Neural progenitor cell (in vitro differentiated cells): ENCODE measurements at regions not wholly inside any gene's neighbourhood (a gene's known extent, or its start where the extent isn't known, plus 50 kb on each side); places are given as distances from the start of the nearest gene placed in this dataset.

Experiments
- CTCF ChIP-seq: fragments of 200-600 bp; sonication (generic); IDR thresholded peaks from 2 replicates; pipeline ENCODE4 v1.5.1; 2017; ENCODE audit warnings: antibody characterized with exemption, mild to moderate bottlenecking
- EZH2 ChIP-seq: fragments of 200-600 bp; sonication (generic); IDR thresholded peaks from 2 replicates; pipeline ENCODE4 v1.6.1; 2017; ENCODE audit warnings: antibody characterized with exemption, mild to moderate bottlenecking, moderate library complexity
- EZH2phosphoT487 ChIP-seq: fragments of 200-600 bp; sonication (generic); IDR thresholded peaks from 2 replicates; pipeline ENCODE4 v1.6.1; 2017; ENCODE audit warnings: antibody characterized with exemption

- TF ChIP-seq EZH2phosphoT487: no peak
- TF ChIP-seq CTCF: no peak
- no peak for TF ChIP-seq EZH2
Measured at GRCh38 chr2:39902103-39902502, 123.0 kb upstream of the THUMPD2 start.
